HepG2 (cell line): ENCODE measurements at regions not wholly inside any gene's neighbourhood (a gene's known extent, or its start where the extent isn't known, plus 50 kb on each side); places are given as distances from the start of the nearest gene placed in this dataset.

ENCODE experiments used
- ATAC-seq: fragments of 200-7000 bp; cut with Tn5 transposase; 3 replicates; pipeline ENCODE4 v1.9.1; 2020; ENCODE audit warnings: mild to moderate bottlenecking, moderate library complexity
- BruUV-seq: library from RNA; stranded (reverse); fragments of 400-500 nt; replicated peaks from 2 replicates; lab custom pipeline; 2021; lab: Mats Ljungman, UMichigan
- CTCF ChIA-PET: fragments of 300-600 bp; formaldehyde crosslinking; extraction: SDS; loops from one replicate; lab custom pipeline; 2021; ENCODE audit warnings: low total read pairs, inconsistent platforms, low intra/inter-chr PET ratio; lab: Yijun Ruan, JAX
- POLR2A ChIA-PET: fragments of 350-600 bp; sonication (Branson Sonifier 250); formaldehyde crosslinking; loops from one replicate; lab custom pipeline; 2020; ENCODE audit warnings: antibody characterized with exemption, inconsistent platforms; lab: Yijun Ruan, JAX
- DNase-seq: peaks from one replicate; pipeline ENCODE4 v3.0.0-alpha.2; 2015; ENCODE audit warnings: low spot score
- FAIRE-seq: peaks from 3 replicates; lab custom pipeline; 2011; peaks lifted over from hg19 to GRCh38; lab: Jason Lieb, UNC
- H2AFZ ChIP-seq: one replicate; pipeline ENCODE4 v1.6.1; 2011; ENCODE audit warnings: low read length, inconsistent platforms
- H3K27ac ChIP-seq: fragments of 300-600 bp; 3 replicates; pipeline ENCODE4 v1.8.0; 2011; ENCODE audit warnings: mixed run types, mild to moderate bottlenecking, mixed read lengths, low read length, inconsistent platforms; ENCODE audit not compliant: insufficient read depth; ENCODE audit errors: extremely low read length
- H3K27me3 ChIP-seq, 2 experiments: fragments of 200-600 bp in 1 of 2; 2 replicates in 1 of 2; 3 replicates in 1 of 2; pipeline versions ENCODE4 v1.6.0 to v1.8.0; 2011; ENCODE audit warnings: low read length in 2 of 2, mild to moderate bottlenecking in 2 of 2, moderate library complexity in 2 of 2, inconsistent platforms in 1 of 2; ENCODE audit not compliant: insufficient read depth in 2 of 2, control insufficient read depth in 1 of 2
- H3K36me3 ChIP-seq, 2 experiments: fragments of 200-600 bp in 1 of 2; replicated peaks in 1 of 2; 2 replicates in 1 of 2; 3 replicates in 1 of 2; pipeline versions ENCODE4 v1.5.1 to v1.8.0; 2011; ENCODE audit warnings: low read length in 2 of 2, inconsistent platforms in 1 of 2; ENCODE audit not compliant: insufficient read depth in 2 of 2, control insufficient read depth in 1 of 2
- H3K4me1 ChIP-seq: 2 replicates; pipeline ENCODE4 v1.5.1; 2012; ENCODE audit warnings: low read length, inconsistent platforms; ENCODE audit not compliant: insufficient read depth
- H3K4me2 ChIP-seq: 2 replicates; pipeline ENCODE4 v1.6.0; 2011; ENCODE audit warnings: low read depth, low read length, inconsistent platforms
- H3K4me3 ChIP-seq, 3 experiments: fragments of 200-600 bp in 1 of 3; sonication (generic), shearing (Covaris generic) in 1 of 3; replicated peaks in 1 of 3; 2 replicates each; pipeline ENCODE4 v1.5.1; 2011 to 2016; ENCODE audit warnings: low read length in 3 of 3, inconsistent platforms in 2 of 3, low read depth in 2 of 3, mild to moderate bottlenecking in 2 of 3, control low read depth in 1 of 3, mixed read lengths in 1 of 3; ENCODE audit not compliant: insufficient read depth in 1 of 3
- H3K79me2 ChIP-seq: one replicate; pipeline ENCODE4 v1.6.1; 2011; ENCODE audit warnings: low read length, inconsistent platforms; ENCODE audit not compliant: insufficient read depth
- H3K9ac ChIP-seq: 2 replicates; pipeline ENCODE4 v1.6.0; 2011; ENCODE audit warnings: mild to moderate bottlenecking, low read depth, low read length, inconsistent platforms; ENCODE audit not compliant: insufficient read depth
- H3K9me3 ChIP-seq: 2 replicates; pipeline ENCODE4 v1.5.1; 2012; ENCODE audit warnings: mild to moderate bottlenecking, low read length
- H4K20me1 ChIP-seq: 2 replicates; pipeline ENCODE4 v1.6.0; 2011; ENCODE audit warnings: inconsistent platforms, mild to moderate bottlenecking, low read length, moderate library complexity; ENCODE audit not compliant: insufficient read depth
- HCFC1 ChIP-seq: fragments of 150-350 bp; IDR thresholded peaks from 2 replicates; pipeline ENCODE4 v1.6.1; 2014; ENCODE audit warnings: low read depth, low read length
- MED8 ChIP-seq: sonication (generic); formaldehyde crosslinking; IDR thresholded peaks from 2 replicates; pipeline ENCODE4 v1.8.1; 2023; ENCODE audit warnings: mild to moderate bottlenecking, missing genetic modification reagents; ENCODE audit not compliant: insufficient replicate concordance
- MYC ChIP-seq: sonication (generic); formaldehyde crosslinking; IDR thresholded peaks from 2 replicates; pipeline ENCODE4 v1.9.0; 2021; ENCODE audit warnings: missing genetic modification reagents, borderline replicate concordance
- NFIC ChIP-seq: IDR thresholded peaks from 2 replicates; pipeline ENCODE4 v1.6.1; 2012; ENCODE audit warnings: mild to moderate bottlenecking, low read length, inconsistent platforms
- NONO ChIP-seq, 2 experiments: fragments of 450-650 bp in 1 of 2; sonication (generic) in 1 of 2; formaldehyde crosslinking in 1 of 2; IDR thresholded peaks in 1 of 2; conservative IDR thresholded peaks in 1 of 2; 2 replicates each; pipeline versions ENCODE4 v1.6.1 to v1.8.0; 2017 to 2022; ENCODE audit warnings: mild to moderate bottlenecking in 1 of 2, missing genetic modification reagents in 1 of 2, moderate library complexity in 1 of 2
- RFX5 ChIP-seq: IDR thresholded peaks from 2 replicates; pipeline ENCODE4 v1.6.1; 2011; ENCODE audit warnings: low read depth, low read length, improper control_type of control experiment
- TGIF2 ChIP-seq: IDR thresholded peaks from 2 replicates; pipeline ENCODE4 v1.6.1; 2016; ENCODE audit warnings: control low read depth, missing compliant biosample characterization
- TOPORS ChIP-seq: sonication (generic); formaldehyde crosslinking; IDR thresholded peaks from 2 replicates; pipeline ENCODE4 v1.8.0; 2023; ENCODE audit warnings: mild to moderate bottlenecking, missing genetic modification reagents
- ZFP36 ChIP-seq: fragments of 150-350 bp; IDR thresholded peaks from 2 replicates; pipeline ENCODE4 v1.6.1; 2018; ENCODE audit warnings: borderline replicate concordance, low read length, low read depth; ENCODE audit not compliant: partially characterized antibody
- ZNF121 ChIP-seq: sonication (generic); formaldehyde crosslinking; IDR thresholded peaks from 2 replicates; pipeline ENCODE4 v1.5.0; 2020; ENCODE audit warnings: mild to moderate bottlenecking, missing genetic modification reagents
- ZNF713 ChIP-seq: sonication (generic); formaldehyde crosslinking; IDR thresholded peaks from 2 replicates; pipeline ENCODE4 v1.4.0; 2020; ENCODE audit warnings: mild to moderate bottlenecking, missing genetic modification reagents
- ZNF720 ChIP-seq: sonication (generic); formaldehyde crosslinking; IDR thresholded peaks from 2 replicates; pipeline ENCODE4 v1.4.0; 2020; ENCODE audit warnings: missing genetic modification reagents
- ZNF772 ChIP-seq: sonication (generic); formaldehyde crosslinking; IDR thresholded peaks from 2 replicates; pipeline ENCODE4 v1.5.0; 2020; ENCODE audit warnings: mild to moderate bottlenecking, missing genetic modification reagents
- ZNF790 ChIP-seq: sonication (generic); formaldehyde crosslinking; IDR thresholded peaks from 2 replicates; pipeline ENCODE4 v1.8.0; 2022; ENCODE audit warnings: missing genetic modification reagents, mild to moderate bottlenecking, borderline replicate concordance
- ZSCAN29 ChIP-seq: sonication (generic); formaldehyde crosslinking; conservative IDR thresholded peaks from 2 replicates; pipeline ENCODE4 v1.4.0; 2020; ENCODE audit warnings: mild to moderate bottlenecking, missing genetic modification reagents
- WGBS: methylation state at CpG from one replicate; pipeline ENCODE4 v1.1.6; 2017; ENCODE audit warnings: low lambda C conversion rate; 5-methylcytosine and 5-hydroxymethylcytosine counted together
- in situ Hi-C: cut with HindIII; loops from 2 replicates; pipeline ENCODE4 v1.10.0; 2017; ENCODE audit warnings: low pct_unique_long_range_greater_than_20kb; ENCODE audit not compliant: extremely low pct_ligation_motif_present
- intact Hi-C: fragments of 100-400 bp; cut with micrococcal nuclease; formaldehyde crosslinking; loops from one replicate; pipeline ENCODE4 v1.10.0; 2022; ENCODE audit not compliant: unreplicated experiment
- TF ChIP-seq, protein P1 (sequence below): sonication (generic); formaldehyde crosslinking; IDR thresholded peaks from 2 replicates; pipeline ENCODE4 v1.5.0; 2020; ENCODE audit warnings: missing genetic modification reagents
- TF ChIP-seq, protein P2 (sequence below): sonication (generic); formaldehyde crosslinking; IDR thresholded peaks from 2 replicates; pipeline ENCODE4 v1.8.0; 2022; ENCODE audit warnings: missing genetic modification reagents, low read depth, mild to moderate bottlenecking, borderline replicate concordance
- TF ChIP-seq, protein P3 (sequence below): sonication (generic); formaldehyde crosslinking; IDR thresholded peaks from 2 replicates; pipeline ENCODE4 v1.8.1; 2023; ENCODE audit warnings: mild to moderate bottlenecking, moderate library complexity, missing genetic modification reagents

DNA sequence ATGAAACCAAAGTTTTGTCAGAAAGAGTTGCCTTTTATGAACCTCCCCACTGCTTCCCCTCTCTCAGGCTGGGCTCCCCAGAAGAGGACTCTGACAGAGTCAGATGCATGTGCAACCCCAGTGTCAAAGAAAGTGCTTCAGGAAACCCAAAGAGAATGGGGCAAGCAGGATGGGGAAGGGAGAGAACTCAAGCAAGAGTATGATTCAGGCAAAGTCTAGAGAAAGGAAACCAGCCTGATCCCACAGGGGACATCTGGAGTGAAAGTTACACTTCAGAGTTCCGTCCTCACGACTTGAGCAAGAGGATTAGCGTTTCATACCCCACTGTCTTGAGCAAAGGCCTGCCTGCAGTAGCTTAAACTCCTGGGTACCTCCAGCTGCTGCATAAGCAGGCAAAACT is 51.8 kb upstream of the EPC2 start:
- ChIA-PET CTCF (no interaction called here), POLR2A (no interaction called here)
- 14% methylated on average over 3 of the region's 3 CpGs for WGBS
- intact Hi-C loops, result no loop called here
- in situ Hi-C loops, result no loop called here
- Histone ChIP-seq H3K79me2 (no peaks in the 10 kb centered on the region), H3K4me3 (no peak overlapping the region), H3K36me3 (no peaks in the 10 kb centered on the region), H2AFZ (no peak overlapping the region), H3K9ac (no peak overlapping the region), H3K27ac (no peak overlapping the region), H3K9me3 (no peaks in the 10 kb centered on the region), H3K4me1 (no peaks in the 10 kb centered on the region), H3K27me3 (peaks cover 0 to 29% of the 10 kb centered on the region in 2 experiments; a peak in 3 of 5 replicates), H4K20me1 (no peaks in the 10 kb centered on the region), H3K4me2 (no peak overlapping the region)
- FAIRE-seq (no peak), DNase-seq (no peak), ATAC-seq (no peak)
- no TSS peak for BruUV-seq
- TF ChIP-seq ZNF772 (CRISPR knock-in tag), result no peak
- no peak for TF ChIP-seq ZSCAN29 (CRISPR knock-in tag)
- TF ChIP-seq NONO (IDR thresholded peaks at IDR 0.05), result no peak
- TF ChIP-seq NONO (CRISPR knock-in tag; conservative IDR thresholded peaks at IDR 0.05), result no peak
- TF ChIP-seq TOPORS (CRISPR knock-in tag), result no peak
- TF ChIP-seq ZNF790 (CRISPR knock-in tag), result no peak
- no peak for TF ChIP-seq ZNF720
- TF ChIP-seq TGIF2 (CRISPR knock-in tag), result no peak
- TF ChIP-seq ZNF713, result no peak

DNA sequence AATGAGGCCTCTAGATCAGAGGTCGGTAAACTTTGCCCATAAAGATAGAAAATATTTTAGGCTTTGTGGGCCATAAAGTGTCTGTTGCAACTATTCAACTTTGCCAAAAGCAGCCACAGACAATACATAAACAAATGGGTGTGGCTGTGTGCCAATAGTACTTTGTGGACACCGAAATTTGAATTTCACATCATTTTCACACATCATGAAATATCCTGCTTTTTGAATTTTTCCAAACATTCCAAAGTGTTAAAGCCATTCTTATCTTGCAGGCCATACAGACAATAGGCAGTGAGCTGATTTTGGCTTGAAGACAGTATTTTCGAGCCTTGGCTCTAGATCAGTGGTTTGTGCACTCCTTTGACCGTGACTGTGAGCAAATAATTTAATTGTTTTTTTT is 51.1 kb upstream of the EPC2 start:
- ChIA-PET CTCF (no interaction called here), POLR2A (no interaction called here)
- H3K27me3 ChIP-seq, result peaks cover 0 to 29% of the 10 kb centered on the region in 2 experiments; a peak in 3 of 5 replicates
- no peak overlapping the region for H3K4me3 ChIP-seq
- H4K20me1 ChIP-seq, result no peaks in the 10 kb centered on the region
- no peaks in the 10 kb centered on the region for H3K36me3 ChIP-seq
- ATAC-seq (no peak), DNase-seq (no peak), FAIRE-seq (no peak)
- H3K9me3 ChIP-seq, result no peaks in the 10 kb centered on the region
- no peak overlapping the region for H3K4me2 ChIP-seq
- no TSS peak for BruUV-seq
- H3K79me2 ChIP-seq, result no peaks in the 10 kb centered on the region
- no peak overlapping the region for H3K27ac ChIP-seq
- intact Hi-C loops, result no loop called here
- 2% methylated on average over 4 of the region's 4 CpGs for WGBS
- no peaks in the 10 kb centered on the region for H3K4me1 ChIP-seq
- in situ Hi-C loops, result no loop called here
- H3K9ac ChIP-seq, result no peak overlapping the region
- no peak overlapping the region for H2AFZ ChIP-seq
- TF ChIP-seq, protein P1, sequence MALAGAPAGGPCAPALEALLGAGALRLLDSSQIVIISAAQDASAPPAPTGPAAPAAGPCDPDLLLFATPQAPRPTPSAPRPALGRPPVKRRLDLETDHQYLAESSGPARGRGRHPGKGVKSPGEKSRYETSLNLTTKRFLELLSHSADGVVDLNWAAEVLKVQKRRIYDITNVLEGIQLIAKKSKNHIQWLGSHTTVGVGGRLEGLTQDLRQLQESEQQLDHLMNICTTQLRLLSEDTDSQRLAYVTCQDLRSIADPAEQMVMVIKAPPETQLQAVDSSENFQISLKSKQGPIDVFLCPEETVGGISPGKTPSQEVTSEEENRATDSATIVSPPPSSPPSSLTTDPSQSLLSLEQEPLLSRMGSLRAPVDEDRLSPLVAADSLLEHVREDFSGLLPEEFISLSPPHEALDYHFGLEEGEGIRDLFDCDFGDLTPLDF (CRISPR knock-in tag), result no peak
- TF ChIP-seq RFX5 (no peak), HCFC1 (no peak), ZNF121 (no peak), NFIC (no peak), MYC (CRISPR knock-in tag) (no peak), MED8 (CRISPR knock-in tag) (no peak), ZFP36 (no peak)
- TF ChIP-seq, protein P2, sequence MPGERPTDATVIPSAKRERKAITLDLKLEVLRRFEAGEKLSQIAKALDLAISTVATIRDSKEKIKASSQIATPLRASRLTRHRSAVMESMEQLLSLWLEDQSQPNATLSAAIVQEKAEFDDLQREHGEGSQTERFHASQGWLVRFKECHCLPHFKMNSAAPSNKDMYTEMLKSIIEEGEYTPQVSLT (CRISPR knock-in tag), result no peak
- TF ChIP-seq, protein P3, sequence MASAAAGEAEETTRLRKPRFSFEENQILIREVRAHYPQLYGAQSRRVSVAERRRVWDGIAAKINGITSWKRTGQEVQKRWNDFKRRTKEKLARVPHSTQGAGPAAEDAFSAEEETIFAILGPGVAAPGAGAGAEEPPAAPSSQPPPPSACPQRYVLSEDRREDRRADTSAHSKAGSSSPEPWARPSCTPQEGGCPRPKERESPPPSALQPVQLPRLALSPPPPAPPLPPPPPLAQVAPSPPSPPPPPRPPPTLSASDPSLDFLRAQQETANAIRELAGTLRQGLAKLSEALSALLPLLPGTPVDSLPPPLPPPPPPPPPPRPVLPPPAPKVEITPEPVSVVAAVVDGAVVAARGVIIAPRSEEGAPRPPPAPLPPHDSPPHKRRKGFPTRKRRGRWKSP, result no peak
